Liver (tissue), 8 donors: ENCODE measurements at regions not wholly inside any gene's neighbourhood (a gene's known extent, or its start where the extent isn't known, plus 50 kb on each side); places are given as distances from the start of the nearest gene placed in this dataset.

ENCODE experiments used
- DNase-seq: peaks from one replicate; pipeline ENCODE4 v3.0.0-alpha.2; 2017; ENCODE audit warnings: low spot score
- H3K27ac ChIP-seq, 2 donors: one replicate each; pipeline ENCODE4 v1.7.0; 2013; ENCODE audit warnings: inconsistent platforms in 2 of 2, low read length in 2 of 2, control low read depth in 1 of 2, low read depth in 1 of 2, mild to moderate bottlenecking in 1 of 2
- H3K27me3 ChIP-seq, 4 donors: one replicate each; pipeline versions ENCODE4 v1.6.1 to v1.7.0; 2013; ENCODE audit warnings: low read length in 3 of 4, inconsistent platforms in 1 of 4, mild to moderate bottlenecking in 1 of 4, moderate library complexity in 1 of 4; ENCODE audit not compliant: control insufficient read depth in 4 of 4, insufficient read depth in 4 of 4
- H3K36me3 ChIP-seq, 4 donors: one replicate each; pipeline versions ENCODE4 v1.6.1 to v1.7.0; 2013; ENCODE audit warnings: low read length in 3 of 4, mild to moderate bottlenecking in 3 of 4, low read depth in 1 of 4, moderate library complexity in 1 of 4; ENCODE audit not compliant: control insufficient read depth in 4 of 4, insufficient read depth in 3 of 4
- H3K4me1 ChIP-seq, 4 donors: one replicate each; pipeline versions ENCODE4 v1.6.1 to v1.7.0; 2013; ENCODE audit warnings: low read length in 3 of 4, mild to moderate bottlenecking in 3 of 4, moderate library complexity in 1 of 4; ENCODE audit not compliant: control insufficient read depth in 4 of 4, insufficient read depth in 4 of 4
- H3K4me3 ChIP-seq, 3 donors: one replicate each; pipeline versions ENCODE4 v1.6.1 to v1.7.0; 2013; ENCODE audit warnings: low read length in 3 of 3, control low read depth in 1 of 3, low read depth in 1 of 3, mild to moderate bottlenecking in 1 of 3
- H3K9ac ChIP-seq, 2 donors: one replicate each; pipeline ENCODE4 v1.7.0; 2013; ENCODE audit warnings: low read length in 2 of 2, mild to moderate bottlenecking in 2 of 2, moderate library complexity in 2 of 2, control low read depth in 1 of 2, low read depth in 1 of 2
- H3K9me3 ChIP-seq, 4 donors: one replicate each; pipeline versions ENCODE4 v1.6.1 to v1.7.0; 2013; ENCODE audit warnings: low read length in 3 of 4; ENCODE audit not compliant: control insufficient read depth in 4 of 4
- FOXA1 ChIP-seq: IDR thresholded peaks from 2 replicates; pipeline ENCODE4 v1.6.1; 2016; ENCODE audit warnings: antibody characterized with exemption
- GABPA ChIP-seq, 2 donors: IDR thresholded peaks in 1 of 2; conservative IDR thresholded peaks in 1 of 2; 2 replicates each; pipeline ENCODE4 v1.6.1; 2016; ENCODE audit warnings: antibody characterized with exemption in 2 of 2, mild to moderate bottlenecking in 1 of 2, moderate library complexity in 1 of 2
- HNF4A ChIP-seq, 2 donors: conservative IDR thresholded peaks; 2 replicates each; pipeline ENCODE4 v1.6.1; 2016; ENCODE audit warnings: antibody characterized with exemption in 2 of 2, mild to moderate bottlenecking in 2 of 2
- HNF4G ChIP-seq: IDR thresholded peaks from 2 replicates; pipeline ENCODE4 v1.6.1; 2016; ENCODE audit warnings: antibody characterized with exemption
- NR2F2 ChIP-seq: IDR thresholded peaks from 2 replicates; pipeline ENCODE4 v1.6.1; 2016; ENCODE audit warnings: antibody characterized with exemption
- RAD21 ChIP-seq, 2 donors: IDR thresholded peaks; 2 replicates each; pipeline ENCODE4 v1.6.1; 2016; ENCODE audit warnings: antibody characterized with exemption in 2 of 2, mild to moderate bottlenecking in 2 of 2
- SP1 ChIP-seq: IDR thresholded peaks from 2 replicates; pipeline ENCODE4 v1.6.1; 2018; ENCODE audit warnings: antibody characterized with exemption, mild to moderate bottlenecking
- TAF1 ChIP-seq: conservative IDR thresholded peaks from 2 replicates; pipeline ENCODE4 v1.6.1; 2016; ENCODE audit warnings: antibody characterized with exemption, mild to moderate bottlenecking
- YY1 ChIP-seq: IDR thresholded peaks from 2 replicates; pipeline ENCODE4 v1.6.1; 2016; ENCODE audit warnings: antibody characterized with exemption, mild to moderate bottlenecking
- WGBS: extraction: QIAGEN DNeasy Blood & Tissue Kit; methylation state at CpG from one replicate; pipeline ENCODE4 v1.1.7; 2013; 5-methylcytosine and 5-hydroxymethylcytosine counted together
- TF ChIP-seq, protein P1 (sequence below): fragments of 150-350 bp; IDR thresholded peaks from 2 replicates; pipeline ENCODE4 v1.5.1; 2017; ENCODE audit warnings: improper control_type of control experiment, low read depth, low read length; ENCODE audit not compliant: missing input control
- TF ChIP-seq, protein P2 (sequence below): IDR thresholded peaks from 2 replicates; pipeline ENCODE4 v1.6.1; 2016; ENCODE audit warnings: antibody characterized with exemption
- TF ChIP-seq, protein P3 (sequence below): IDR thresholded peaks from 2 replicates; pipeline ENCODE4 v1.6.1; 2016; ENCODE audit warnings: antibody characterized with exemption
- TF ChIP-seq, protein P4 (sequence below): IDR thresholded peaks from 2 replicates; pipeline ENCODE4 v1.6.1; 2016; ENCODE audit warnings: antibody characterized with exemption, mild to moderate bottlenecking
- TF ChIP-seq, protein P5 (sequence below): IDR thresholded peaks from 2 replicates; pipeline ENCODE4 v1.6.1; 2016; ENCODE audit warnings: antibody characterized with exemption
- donor health status: healthy.
- donor health status: healthy.
- donor health status: healthy.
- donor health status: healthy.
- donor health status: healthy.

DNA sequence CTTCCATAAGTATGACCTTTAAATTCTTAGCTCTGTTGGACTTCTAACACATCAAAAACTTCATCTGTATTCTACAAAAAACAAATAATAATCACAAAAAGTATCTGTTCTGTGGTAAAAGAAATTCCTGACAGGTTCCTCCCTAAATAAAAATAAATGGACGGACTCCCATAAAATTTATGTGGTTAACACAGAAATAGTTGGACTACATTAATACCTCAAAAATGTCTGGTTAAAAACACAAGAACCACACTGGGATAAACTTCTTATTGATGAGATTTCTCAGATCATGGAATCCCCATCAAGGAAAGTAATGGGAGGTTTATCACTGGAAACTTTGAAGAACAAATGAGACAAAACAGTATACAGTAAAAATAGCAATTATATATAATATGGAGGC, 172.4 kb downstream of the MOXD1 start:
- no peaks in the 10 kb centered on the region for H3K36me3 ChIP-seq
- no peak overlapping the region for H3K9ac ChIP-seq
- H3K27ac ChIP-seq, result no peak overlapping the region
- WGBS, result 90% methylated on average over 1 of the region's 1 CpG
- no peak for DNase-seq
- no peak overlapping the region for H3K4me3 ChIP-seq
- no peaks in the 10 kb centered on the region for H3K4me1 ChIP-seq
- H3K9me3 ChIP-seq, result no peaks in the 10 kb centered on the region
- TF ChIP-seq SP1, result no peak
- TF ChIP-seq, protein P1, sequence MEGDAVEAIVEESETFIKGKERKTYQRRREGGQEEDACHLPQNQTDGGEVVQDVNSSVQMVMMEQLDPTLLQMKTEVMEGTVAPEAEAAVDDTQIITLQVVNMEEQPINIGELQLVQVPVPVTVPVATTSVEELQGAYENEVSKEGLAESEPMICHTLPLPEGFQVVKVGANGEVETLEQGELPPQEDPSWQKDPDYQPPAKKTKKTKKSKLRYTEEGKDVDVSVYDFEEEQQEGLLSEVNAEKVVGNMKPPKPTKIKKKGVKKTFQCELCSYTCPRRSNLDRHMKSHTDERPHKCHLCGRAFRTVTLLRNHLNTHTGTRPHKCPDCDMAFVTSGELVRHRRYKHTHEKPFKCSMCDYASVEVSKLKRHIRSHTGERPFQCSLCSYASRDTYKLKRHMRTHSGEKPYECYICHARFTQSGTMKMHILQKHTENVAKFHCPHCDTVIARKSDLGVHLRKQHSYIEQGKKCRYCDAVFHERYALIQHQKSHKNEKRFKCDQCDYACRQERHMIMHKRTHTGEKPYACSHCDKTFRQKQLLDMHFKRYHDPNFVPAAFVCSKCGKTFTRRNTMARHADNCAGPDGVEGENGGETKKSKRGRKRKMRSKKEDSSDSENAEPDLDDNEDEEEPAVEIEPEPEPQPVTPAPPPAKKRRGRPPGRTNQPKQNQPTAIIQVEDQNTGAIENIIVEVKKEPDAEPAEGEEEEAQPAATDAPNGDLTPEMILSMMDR, result no peak
- no peak for TF ChIP-seq NR2F2
- no peak for TF ChIP-seq TAF1
- no peak for TF ChIP-seq RAD21 (IDR thresholded peaks at IDR 0.05)
- no peak for TF ChIP-seq YY1
- no peak for TF ChIP-seq HNF4G
- no peak for TF ChIP-seq FOXA1
- TF ChIP-seq, protein P2, sequence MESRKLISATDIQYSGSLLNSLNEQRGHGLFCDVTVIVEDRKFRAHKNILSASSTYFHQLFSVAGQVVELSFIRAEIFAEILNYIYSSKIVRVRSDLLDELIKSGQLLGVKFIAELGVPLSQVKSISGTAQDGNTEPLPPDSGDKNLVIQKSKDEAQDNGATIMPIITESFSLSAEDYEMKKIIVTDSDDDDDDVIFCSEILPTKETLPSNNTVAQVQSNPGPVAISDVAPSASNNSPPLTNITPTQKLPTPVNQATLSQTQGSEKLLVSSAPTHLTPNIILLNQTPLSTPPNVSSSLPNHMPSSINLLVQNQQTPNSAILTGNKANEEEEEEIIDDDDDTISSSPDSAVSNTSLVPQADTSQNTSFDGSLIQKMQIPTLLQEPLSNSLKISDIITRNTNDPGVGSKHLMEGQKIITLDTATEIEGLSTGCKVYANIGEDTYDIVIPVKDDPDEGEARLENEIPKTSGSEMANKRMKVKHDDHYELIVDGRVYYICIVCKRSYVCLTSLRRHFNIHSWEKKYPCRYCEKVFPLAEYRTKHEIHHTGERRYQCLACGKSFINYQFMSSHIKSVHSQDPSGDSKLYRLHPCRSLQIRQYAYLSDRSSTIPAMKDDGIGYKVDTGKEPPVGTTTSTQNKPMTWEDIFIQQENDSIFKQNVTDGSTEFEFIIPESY, result no peak
- TF ChIP-seq, protein P3, sequence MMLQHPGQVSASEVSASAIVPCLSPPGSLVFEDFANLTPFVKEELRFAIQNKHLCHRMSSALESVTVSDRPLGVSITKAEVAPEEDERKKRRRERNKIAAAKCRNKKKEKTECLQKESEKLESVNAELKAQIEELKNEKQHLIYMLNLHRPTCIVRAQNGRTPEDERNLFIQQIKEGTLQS, result no peak
- no peaks in the 10 kb centered on the region for H3K27me3 ChIP-seq

DNA sequence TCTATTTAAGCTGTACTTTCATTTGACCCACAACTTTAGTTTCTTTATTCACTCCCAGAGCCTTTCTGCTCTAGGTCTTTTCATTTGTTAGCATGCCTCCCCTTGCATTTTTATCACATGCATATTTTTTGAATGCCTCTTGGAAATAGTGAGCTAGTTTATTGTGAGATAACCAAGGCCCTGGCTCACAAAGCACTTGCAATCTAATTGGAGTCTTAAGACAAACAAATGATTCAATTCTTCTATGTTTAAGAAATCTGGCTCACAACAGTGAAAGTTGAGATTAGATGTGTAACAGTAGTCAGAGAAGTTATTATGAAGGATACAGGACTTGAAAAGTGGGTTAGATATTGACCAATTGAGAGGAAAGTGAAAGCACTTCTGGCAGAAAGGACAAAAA, 173.4 kb downstream of the MOXD1 start:
- H3K27me3 ChIP-seq, result no peaks in the 10 kb centered on the region
- H3K36me3 ChIP-seq, result no peaks in the 10 kb centered on the region
- H3K9me3 ChIP-seq, result no peaks in the 10 kb centered on the region
- H3K9ac ChIP-seq, result no peak overlapping the region
- DNase-seq, result no peak
- no peak overlapping the region for H3K4me3 ChIP-seq
- TF ChIP-seq, protein P4, sequence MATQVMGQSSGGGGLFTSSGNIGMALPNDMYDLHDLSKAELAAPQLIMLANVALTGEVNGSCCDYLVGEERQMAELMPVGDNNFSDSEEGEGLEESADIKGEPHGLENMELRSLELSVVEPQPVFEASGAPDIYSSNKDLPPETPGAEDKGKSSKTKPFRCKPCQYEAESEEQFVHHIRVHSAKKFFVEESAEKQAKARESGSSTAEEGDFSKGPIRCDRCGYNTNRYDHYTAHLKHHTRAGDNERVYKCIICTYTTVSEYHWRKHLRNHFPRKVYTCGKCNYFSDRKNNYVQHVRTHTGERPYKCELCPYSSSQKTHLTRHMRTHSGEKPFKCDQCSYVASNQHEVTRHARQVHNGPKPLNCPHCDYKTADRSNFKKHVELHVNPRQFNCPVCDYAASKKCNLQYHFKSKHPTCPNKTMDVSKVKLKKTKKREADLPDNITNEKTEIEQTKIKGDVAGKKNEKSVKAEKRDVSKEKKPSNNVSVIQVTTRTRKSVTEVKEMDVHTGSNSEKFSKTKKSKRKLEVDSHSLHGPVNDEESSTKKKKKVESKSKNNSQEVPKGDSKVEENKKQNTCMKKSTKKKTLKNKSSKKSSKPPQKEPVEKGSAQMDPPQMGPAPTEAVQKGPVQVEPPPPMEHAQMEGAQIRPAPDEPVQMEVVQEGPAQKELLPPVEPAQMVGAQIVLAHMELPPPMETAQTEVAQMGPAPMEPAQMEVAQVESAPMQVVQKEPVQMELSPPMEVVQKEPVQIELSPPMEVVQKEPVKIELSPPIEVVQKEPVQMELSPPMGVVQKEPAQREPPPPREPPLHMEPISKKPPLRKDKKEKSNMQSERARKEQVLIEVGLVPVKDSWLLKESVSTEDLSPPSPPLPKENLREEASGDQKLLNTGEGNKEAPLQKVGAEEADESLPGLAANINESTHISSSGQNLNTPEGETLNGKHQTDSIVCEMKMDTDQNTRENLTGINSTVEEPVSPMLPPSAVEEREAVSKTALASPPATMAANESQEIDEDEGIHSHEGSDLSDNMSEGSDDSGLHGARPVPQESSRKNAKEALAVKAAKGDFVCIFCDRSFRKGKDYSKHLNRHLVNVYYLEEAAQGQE, result no peak
- TF ChIP-seq HNF4A (conservative IDR thresholded peaks at IDR 0.05) (no peak), FOXA1 (no peak), GABPA (IDR thresholded peaks at IDR 0.05 in 1 of 2, conservative IDR thresholded peaks at IDR 0.05 in 1 of 2) (no peak), RAD21 (IDR thresholded peaks at IDR 0.05) (no peak)
- TF ChIP-seq, protein P5, sequence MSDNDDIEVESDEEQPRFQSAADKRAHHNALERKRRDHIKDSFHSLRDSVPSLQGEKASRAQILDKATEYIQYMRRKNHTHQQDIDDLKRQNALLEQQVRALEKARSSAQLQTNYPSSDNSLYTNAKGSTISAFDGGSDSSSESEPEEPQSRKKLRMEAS, result no peak
- no peak overlapping the region for H3K27ac ChIP-seq
- no peaks in the 10 kb centered on the region for H3K4me1 ChIP-seq
